ENCODE measurements at regions not wholly inside any gene's neighbourhood (a gene's known extent, or its start where the extent isn't known, plus 50 kb on each side); places are given as distances from the start of the nearest gene placed in this dataset.
"Not testable (repeated sequence)": the region's sequence is repeated elsewhere in the genome, so short reads cannot be mapped to it uniquely, and the experiment has no call there.

GRCh38 chr14:105700622-105701288 lies 174.4 kb downstream of the TMEM121 start:
- Histone ChIP-seq H3K27ac (no peak overlapping the region), H3K9me3 (no peaks in the 10 kb centered on the region), H3K4me1 (no peaks in the 10 kb centered on the region), H3K4me3 (no peak overlapping the region), H3K27me3 (no peaks in the 10 kb centered on the region), H3K36me3 (no peaks in the 10 kb centered on the region)
- intact Hi-C loops (cut with DNase I): no loop called here
- TF ChIP-seq CTCF (IDR thresholded peaks at IDR 0.05): no peak
- peak in 1 of 2 donors; percentile 37 for DNase-seq (ENCODE audit: low spot score in 2 of 2)

GRCh38 chr14:105701456-105702274 lies 175.3 kb downstream of the TMEM121 start:
- Histone ChIP-seq H3K4me3 (no peak overlapping the region), H3K9me3 (no peaks in the 10 kb centered on the region), H3K27ac (no peak overlapping the region), H3K36me3 (no peaks in the 10 kb centered on the region), H3K4me1 (no peaks in the 10 kb centered on the region), H3K27me3 (no peaks in the 10 kb centered on the region)
- DNase-seq (ENCODE audit: low spot score in 2 of 2): no peak
- TF ChIP-seq CTCF (IDR thresholded peaks at IDR 0.05): no peak
- intact Hi-C loops (cut with DNase I): no loop called here

- Histone ChIP-seq H3K9me3 (no peaks in the 10 kb centered on the region), H3K4me3 (no peak overlapping the region), H3K27ac (no peak overlapping the region), H3K36me3 (no peaks in the 10 kb centered on the region), H3K27me3 (no peaks in the 10 kb centered on the region), H3K4me1 (no peaks in the 10 kb centered on the region)
- no peak for TF ChIP-seq CTCF (IDR thresholded peaks at IDR 0.05)
- intact Hi-C loops (cut with DNase I): no loop called here
- no peak for DNase-seq (ENCODE audit: low spot score in 2 of 2)
Observed at GRCh38 chr14:105702275-105702817, 176.0 kb downstream of the TMEM121 start.

GRCh38 chr14:105703044-105703665 lies 176.8 kb downstream of the TMEM121 start:
- H3K36me3 ChIP-seq; H3K27me3 ChIP-seq; intact Hi-C loops (cut with DNase I); H3K4me1 ChIP-seq; H3K4me3 ChIP-seq; H3K27ac ChIP-seq; H3K9me3 ChIP-seq; DNase-seq (ENCODE audit: low spot score in 2 of 2): not testable (repeated sequence)

- H3K36me3 ChIP-seq; DNase-seq (ENCODE audit: low spot score in 2 of 2); intact Hi-C loops (cut with DNase I); H3K27me3 ChIP-seq; H3K9me3 ChIP-seq; H3K4me1 ChIP-seq; H3K4me3 ChIP-seq; H3K27ac ChIP-seq: not testable (repeated sequence)
Observed at GRCh38 chr14:105704091-105704490, 177.7 kb downstream of the TMEM121 start.

- H3K27ac ChIP-seq; H3K4me1 ChIP-seq; H3K9me3 ChIP-seq; H3K4me3 ChIP-seq; DNase-seq (ENCODE audit: low spot score in 2 of 2); H3K27me3 ChIP-seq; intact Hi-C loops (cut with DNase I); H3K36me3 ChIP-seq: not testable (repeated sequence)
Observed at GRCh38 chr14:105704492-105704891, 178.1 kb downstream of the TMEM121 start.

- H3K27me3 ChIP-seq; H3K36me3 ChIP-seq; DNase-seq (ENCODE audit: low spot score in 2 of 2); H3K4me3 ChIP-seq; H3K4me1 ChIP-seq; H3K9me3 ChIP-seq; H3K27ac ChIP-seq: not testable (repeated sequence)
- intact Hi-C loops (cut with DNase I): loop anchor here (5.0 kb wide), 1 partner anchor 118 kb away; no protein-coding TSS in a partner anchor
Observed at GRCh38 chr14:105705512-105705861, 179.1 kb downstream of the TMEM121 start.

GRCh38 chr14:105705862-105706700 lies 179.7 kb downstream of the TMEM121 start:
- H3K27me3 ChIP-seq; DNase-seq (ENCODE audit: low spot score in 2 of 2); H3K4me1 ChIP-seq; H3K9me3 ChIP-seq; H3K27ac ChIP-seq; H3K4me3 ChIP-seq; H3K36me3 ChIP-seq: not testable (repeated sequence)
- intact Hi-C loops (cut with DNase I): loop anchor here (5.0 kb wide), 1 partner anchor 119 kb away; no protein-coding TSS in a partner anchor

GRCh38 chr14:105706701-105707019 lies 180.3 kb downstream of the TMEM121 start:
- not testable (repeated sequence) for H3K27ac ChIP-seq; H3K4me3 ChIP-seq; H3K27me3 ChIP-seq; H3K4me1 ChIP-seq; H3K9me3 ChIP-seq; DNase-seq (ENCODE audit: low spot score in 2 of 2); H3K36me3 ChIP-seq
- intact Hi-C loops (cut with DNase I): loop anchor here (5.0 kb wide), 1 partner anchor 119 kb away; no protein-coding TSS in a partner anchor

GRCh38 chr14:105707099-105707498 lies 180.7 kb downstream of the TMEM121 start:
- intact Hi-C loops (cut with DNase I): loop anchor here (5.0 kb wide), 1 partner anchor 120 kb away; no protein-coding TSS in a partner anchor
- not testable (repeated sequence) for H3K27me3 ChIP-seq; H3K27ac ChIP-seq; H3K4me1 ChIP-seq; H3K9me3 ChIP-seq; DNase-seq (ENCODE audit: low spot score in 2 of 2); H3K4me3 ChIP-seq; H3K36me3 ChIP-seq

Data from ascending aorta (tissue), 2 donors.